Ishikawa (cell line): ENCODE measurements at regions not wholly inside any gene's neighbourhood (a gene's known extent, or its start where the extent isn't known, plus 50 kb on each side); places are given as distances from the start of the nearest gene placed in this dataset.

Source experiments
- CEBPB ChIP-seq: IDR thresholded peaks from 2 replicates; pipeline ENCODE4 v1.6.1; 2012
- CREB1 ChIP-seq: IDR thresholded peaks from 2 replicates; pipeline ENCODE4 v1.6.1; 2012; ENCODE audit warnings: low read depth
- EGR1 ChIP-seq: IDR thresholded peaks from 2 replicates; pipeline ENCODE4 v1.6.1; 2012
- EP300 ChIP-seq: IDR thresholded peaks from 2 replicates; pipeline ENCODE4 v1.6.1; 2012; ENCODE audit warnings: borderline replicate concordance
- FOXM1 ChIP-seq: IDR thresholded peaks from 2 replicates; pipeline ENCODE4 v1.6.1; 2012; ENCODE audit warnings: low read depth, borderline replicate concordance
- RAD21 ChIP-seq: IDR thresholded peaks from 2 replicates; pipeline ENCODE4 v1.6.1; 2012; ENCODE audit warnings: low read depth
- REST ChIP-seq: IDR thresholded peaks from 2 replicates; pipeline ENCODE4 v1.6.1; 2012; ENCODE audit warnings: low read depth, mild to moderate bottlenecking
- TAF1 ChIP-seq: IDR thresholded peaks from 2 replicates; pipeline ENCODE4 v1.6.1; 2012; ENCODE audit warnings: low read depth, mild to moderate bottlenecking
- TCF12 ChIP-seq: IDR thresholded peaks from 2 replicates; pipeline ENCODE4 v1.6.1; 2012; ENCODE audit warnings: low read depth
- TEAD4 ChIP-seq: IDR thresholded peaks from 2 replicates; pipeline ENCODE4 v1.6.1; 2012
- YY1 ChIP-seq: IDR thresholded peaks from 2 replicates; pipeline ENCODE4 v1.6.1; 2012; ENCODE audit warnings: low read depth
- ZBTB7A ChIP-seq: IDR thresholded peaks from 2 replicates; pipeline ENCODE4 v1.6.1; 2012; ENCODE audit warnings: low read depth
- TF ChIP-seq, protein P1 (sequence below): IDR thresholded peaks from 2 replicates; pipeline ENCODE4 v1.6.1; 2012

DNA sequence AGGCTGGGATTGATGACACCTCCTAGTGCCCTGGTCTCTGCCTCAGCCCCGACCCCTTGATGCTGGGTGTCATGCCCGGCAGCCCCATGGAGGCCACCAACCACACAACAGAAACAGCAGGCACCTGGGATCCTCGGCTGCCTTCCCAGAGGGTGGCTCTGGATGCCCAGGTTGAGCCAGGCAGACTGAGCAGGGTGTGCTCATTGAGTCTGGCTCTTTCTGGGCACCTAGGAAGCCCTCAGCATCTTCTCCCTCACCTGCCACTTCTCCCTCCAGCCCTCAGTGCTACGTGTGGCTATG is 484.5 kb upstream of the MGMT start:
- TF ChIP-seq TCF12 (no peak), RAD21 (no peak), TEAD4 (no peak), EGR1 (no peak), EP300 (no peak), TAF1 (no peak), YY1 (no peak), ZBTB7A (no peak), REST (no peak), CREB1 (no peak), FOXM1 (no peak), CEBPB (no peak)
- TF ChIP-seq, protein P1, sequence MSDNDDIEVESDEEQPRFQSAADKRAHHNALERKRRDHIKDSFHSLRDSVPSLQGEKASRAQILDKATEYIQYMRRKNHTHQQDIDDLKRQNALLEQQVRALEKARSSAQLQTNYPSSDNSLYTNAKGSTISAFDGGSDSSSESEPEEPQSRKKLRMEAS, result no peak
